ENCODE measurements at regions not wholly inside any gene's neighbourhood (a gene's known extent, or its start where the extent isn't known, plus 50 kb on each side); places are given as distances from the start of the nearest gene placed in this dataset.

GRCh38 chr5:124317451-124317850, 429.0 kb downstream of the ZNF608 start:
- no peak for DNase-seq (ENCODE audit: low spot score)
- no peaks in the 10 kb centered on the region for H3K36me3 ChIP-seq (ENCODE audit: insufficient read depth, low read length, poor library complexity, severe bottlenecking)
- no TSS peak for BruUV-seq (replicated peaks)
- H3K9me3 ChIP-seq (ENCODE audit: low read depth, low read length, poor library complexity, severe bottlenecking) = no peaks in the 10 kb centered on the region
- no peaks in the 10 kb centered on the region for H3K4me1 ChIP-seq (ENCODE audit: insufficient read depth, low read length, poor library complexity, severe bottlenecking)
- POLR2A ChIA-PET (ENCODE audit: low non-redundant PET) = no interaction called here
- CTCF ChIA-PET = no interaction called here
- no peak overlapping the region for H3K4me3 ChIP-seq (ENCODE audit: low read depth, low read length, poor library complexity, severe bottlenecking)
- H3K27me3 ChIP-seq (replicated peaks; ENCODE audit: insufficient read depth, low read depth, low read length, poor library complexity) = no peaks in the 10 kb centered on the region
- intact Hi-C loops (cut with micrococcal nuclease; ENCODE audit: unreplicated experiment) = no loop called here
- H3K27ac ChIP-seq (ENCODE audit: low read depth, low read length, poor library complexity, severe bottlenecking) = no peak overlapping the region
- TF ChIP-seq CTCF (conservative IDR thresholded peaks at IDR 0.05; ENCODE audit: low read depth, low read length) = no peak
- no peak for TF ChIP-seq EZH2 (IDR thresholded peaks at IDR 0.05; ENCODE audit: borderline replicate concordance, low read depth, low read length, poor library complexity, severe bottlenecking)

- no peak overlapping the region for H3K27ac ChIP-seq (ENCODE audit: low read depth, low read length, poor library complexity, severe bottlenecking)
- H3K9me3 ChIP-seq (ENCODE audit: low read depth, low read length, poor library complexity, severe bottlenecking) = no peaks in the 10 kb centered on the region
- BruUV-seq (replicated peaks) = no TSS peak
- no peak overlapping the region for H3K4me3 ChIP-seq (ENCODE audit: low read depth, low read length, poor library complexity, severe bottlenecking)
- no peaks in the 10 kb centered on the region for H3K4me1 ChIP-seq (ENCODE audit: insufficient read depth, low read length, poor library complexity, severe bottlenecking)
- TF ChIP-seq EZH2 (IDR thresholded peaks at IDR 0.05; ENCODE audit: borderline replicate concordance, low read depth, low read length, poor library complexity, severe bottlenecking) (no peak), CTCF (conservative IDR thresholded peaks at IDR 0.05; ENCODE audit: low read depth, low read length) (no peak)
- intact Hi-C loops (cut with micrococcal nuclease; ENCODE audit: unreplicated experiment) = no loop called here
- ChIA-PET CTCF (no interaction called here), POLR2A (ENCODE audit: low non-redundant PET) (no interaction called here)
- no peak for DNase-seq (ENCODE audit: low spot score)
- no peaks in the 10 kb centered on the region for H3K36me3 ChIP-seq (ENCODE audit: insufficient read depth, low read length, poor library complexity, severe bottlenecking)
- no peaks in the 10 kb centered on the region for H3K27me3 ChIP-seq (replicated peaks; ENCODE audit: insufficient read depth, low read depth, low read length, poor library complexity)
These were observed 430.6 kb downstream of the ZNF608 start for GRCh38 chr5:124315741-124316415.

GRCh38 chr5:124310453-124310852, 436.0 kb downstream of the ZNF608 start:
- Histone ChIP-seq H3K9me3 (ENCODE audit: low read depth, low read length, poor library complexity, severe bottlenecking) (no peaks in the 10 kb centered on the region), H3K4me3 (ENCODE audit: low read depth, low read length, poor library complexity, severe bottlenecking) (no peak overlapping the region), H3K27ac (ENCODE audit: low read depth, low read length, poor library complexity, severe bottlenecking) (no peak overlapping the region), H3K36me3 (ENCODE audit: insufficient read depth, low read length, poor library complexity, severe bottlenecking) (no peaks in the 10 kb centered on the region), H3K4me1 (ENCODE audit: insufficient read depth, low read length, poor library complexity, severe bottlenecking) (no peaks in the 10 kb centered on the region), H3K27me3 (replicated peaks; ENCODE audit: insufficient read depth, low read depth, low read length, poor library complexity) (peaks cover 12% of the 10 kb centered on the region)
- intact Hi-C loops (cut with micrococcal nuclease; ENCODE audit: unreplicated experiment) = no loop called here
- BruUV-seq (replicated peaks) = no TSS peak
- CTCF ChIA-PET = no interaction called here
- POLR2A ChIA-PET (ENCODE audit: low non-redundant PET) = no interaction called here
- no peak for DNase-seq (ENCODE audit: low spot score)
- TF ChIP-seq EZH2 (IDR thresholded peaks at IDR 0.05; ENCODE audit: borderline replicate concordance, low read depth, low read length, poor library complexity, severe bottlenecking) (no peak), CTCF (conservative IDR thresholded peaks at IDR 0.05; ENCODE audit: low read depth, low read length) (no peak)
